GM12864 (cell line): ENCODE measurements at regions not wholly inside any gene's neighbourhood (a gene's known extent, or its start where the extent isn't known, plus 50 kb on each side); places are given as distances from the start of the nearest gene placed in this dataset.

Source experiments
- DNase-seq: peaks from one replicate; pipeline ENCODE4 v3.0.0-alpha.2; 2011; ENCODE audit warnings: low read depth
- H3K4me3 ChIP-seq: 2 replicates; pipeline ENCODE4 v1.5.1; 2011; ENCODE audit warnings: mild to moderate bottlenecking, low read depth, low read length, control low read depth
- TF ChIP-seq, protein P1 (sequence below): IDR thresholded peaks from 2 replicates; pipeline ENCODE4 v1.5.1; 2011; ENCODE audit warnings: low read depth, mild to moderate bottlenecking, moderate library complexity, low read length, control low read depth, inconsistent platforms; ENCODE audit errors: missing control alignments

DNA sequence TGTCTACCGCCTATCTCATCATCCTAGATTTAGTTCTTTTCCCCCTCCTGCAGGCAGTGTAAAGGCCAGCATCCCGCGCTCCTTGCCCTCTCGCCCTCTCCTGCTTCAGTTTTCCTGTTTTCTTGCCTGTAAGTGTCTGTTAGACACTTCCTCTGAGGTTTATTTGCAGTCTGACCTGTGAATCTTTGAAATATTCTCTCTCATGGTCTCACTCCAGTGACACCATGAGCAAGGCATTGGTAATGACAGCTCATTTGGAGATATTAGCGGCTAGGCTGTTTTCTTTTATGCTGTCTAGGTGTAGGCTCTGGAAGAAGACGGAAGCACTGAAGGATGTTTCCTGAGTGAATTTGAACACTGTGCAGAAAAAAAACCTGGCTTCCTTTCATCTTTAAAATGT, 179.6 kb downstream of the KDR start:
- no peak overlapping the region for H3K4me3 ChIP-seq
- DNase-seq: no peak
- TF ChIP-seq, protein P1, sequence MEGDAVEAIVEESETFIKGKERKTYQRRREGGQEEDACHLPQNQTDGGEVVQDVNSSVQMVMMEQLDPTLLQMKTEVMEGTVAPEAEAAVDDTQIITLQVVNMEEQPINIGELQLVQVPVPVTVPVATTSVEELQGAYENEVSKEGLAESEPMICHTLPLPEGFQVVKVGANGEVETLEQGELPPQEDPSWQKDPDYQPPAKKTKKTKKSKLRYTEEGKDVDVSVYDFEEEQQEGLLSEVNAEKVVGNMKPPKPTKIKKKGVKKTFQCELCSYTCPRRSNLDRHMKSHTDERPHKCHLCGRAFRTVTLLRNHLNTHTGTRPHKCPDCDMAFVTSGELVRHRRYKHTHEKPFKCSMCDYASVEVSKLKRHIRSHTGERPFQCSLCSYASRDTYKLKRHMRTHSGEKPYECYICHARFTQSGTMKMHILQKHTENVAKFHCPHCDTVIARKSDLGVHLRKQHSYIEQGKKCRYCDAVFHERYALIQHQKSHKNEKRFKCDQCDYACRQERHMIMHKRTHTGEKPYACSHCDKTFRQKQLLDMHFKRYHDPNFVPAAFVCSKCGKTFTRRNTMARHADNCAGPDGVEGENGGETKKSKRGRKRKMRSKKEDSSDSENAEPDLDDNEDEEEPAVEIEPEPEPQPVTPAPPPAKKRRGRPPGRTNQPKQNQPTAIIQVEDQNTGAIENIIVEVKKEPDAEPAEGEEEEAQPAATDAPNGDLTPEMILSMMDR: peak; percentile 4

DNA sequence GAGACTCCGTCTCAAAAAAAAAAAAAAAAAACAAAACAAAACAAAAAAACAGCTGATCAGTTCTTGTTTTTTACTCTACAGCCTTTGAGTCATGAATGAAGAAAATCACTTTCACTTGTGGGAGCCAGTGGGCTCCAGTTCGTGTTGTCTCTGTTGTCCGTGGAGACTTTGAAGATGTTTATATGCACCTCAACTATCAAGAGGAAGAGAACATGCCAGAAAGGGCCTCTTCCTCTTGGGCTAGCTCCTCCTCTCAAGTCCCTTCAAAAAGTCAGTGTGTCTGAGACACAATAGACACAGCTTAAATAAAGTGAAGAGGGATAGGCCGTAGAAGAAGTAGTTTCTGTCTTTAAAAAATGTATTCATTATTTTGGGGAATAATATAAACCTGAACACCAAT, 182.7 kb downstream of the KDR start:
- DNase-seq: no peak
- TF ChIP-seq, protein P1: no peak
- H3K4me3 ChIP-seq: no peak overlapping the region

DNA sequence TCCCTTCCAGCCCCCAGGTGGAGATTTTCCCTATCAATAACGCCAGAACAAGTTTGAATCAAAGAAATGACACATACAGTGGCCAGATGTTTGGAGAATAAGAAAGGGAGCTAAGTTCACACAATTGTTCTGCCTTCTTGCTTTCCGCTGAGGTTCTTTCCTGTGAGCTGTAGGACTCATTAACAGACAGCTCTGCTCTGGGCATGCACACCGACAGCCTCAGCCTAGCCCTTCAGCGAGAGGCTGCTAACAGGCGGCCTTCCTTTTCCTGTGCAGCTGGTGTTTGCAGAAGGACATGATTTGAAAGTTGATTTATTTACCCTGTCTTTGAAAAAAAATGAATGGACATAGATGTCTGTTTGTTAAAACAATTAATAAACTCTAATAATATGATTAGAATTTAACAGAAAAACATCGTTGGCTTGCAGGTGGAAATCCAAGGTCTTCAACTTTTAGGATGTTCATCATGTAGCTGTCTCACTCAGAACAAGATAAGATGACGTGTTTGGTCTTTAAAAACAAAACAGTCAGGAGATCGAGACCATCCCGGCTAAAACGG, 183.3 kb downstream of the KDR start:
- TF ChIP-seq, protein P1: no peak
- DNase-seq: no peak
- H3K4me3 ChIP-seq: no peak overlapping the region

DNA sequence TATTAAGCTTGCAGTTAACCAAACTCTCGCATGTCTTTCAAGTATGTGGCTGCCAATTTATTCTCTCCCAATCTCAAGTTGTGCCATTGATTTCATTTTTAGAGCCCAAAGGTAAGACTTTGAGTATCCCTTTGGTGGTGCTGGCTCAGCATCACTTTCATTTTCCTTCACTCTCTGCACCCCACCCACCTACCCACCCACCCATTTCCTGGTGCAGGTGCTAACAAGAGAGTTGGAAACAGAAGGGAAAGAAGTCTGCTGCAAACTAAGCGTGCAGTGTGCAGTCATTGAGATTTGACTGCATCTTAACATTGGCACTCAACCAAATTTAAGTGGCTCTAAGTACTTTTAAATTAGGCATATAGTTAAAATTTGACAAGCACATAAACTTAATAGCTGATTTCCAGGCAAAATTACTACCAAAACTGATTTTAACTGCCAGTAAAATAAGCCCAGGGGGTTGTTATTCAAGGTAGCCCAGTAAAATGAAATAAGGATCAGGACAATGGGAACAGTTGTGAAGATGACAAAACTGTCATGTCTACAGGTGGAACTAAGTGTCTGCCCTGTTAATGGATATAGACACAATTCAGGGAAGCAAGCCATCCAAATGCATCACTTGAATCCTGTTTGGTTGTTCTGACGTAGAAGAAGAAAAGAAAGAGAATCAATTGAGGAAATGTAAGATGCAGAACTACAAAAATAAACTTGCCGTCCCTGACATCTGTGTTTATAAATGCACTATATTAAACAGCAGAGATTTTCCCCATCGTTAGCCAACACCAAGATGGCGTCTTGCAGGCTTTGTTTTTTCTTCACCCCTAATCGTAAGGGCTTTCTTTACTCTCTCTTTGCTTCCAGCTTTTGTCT, 184.2 kb downstream of the KDR start:
- DNase-seq: no peak
- TF ChIP-seq, protein P1: no peak
- H3K4me3 ChIP-seq: no peak overlapping the region

DNA sequence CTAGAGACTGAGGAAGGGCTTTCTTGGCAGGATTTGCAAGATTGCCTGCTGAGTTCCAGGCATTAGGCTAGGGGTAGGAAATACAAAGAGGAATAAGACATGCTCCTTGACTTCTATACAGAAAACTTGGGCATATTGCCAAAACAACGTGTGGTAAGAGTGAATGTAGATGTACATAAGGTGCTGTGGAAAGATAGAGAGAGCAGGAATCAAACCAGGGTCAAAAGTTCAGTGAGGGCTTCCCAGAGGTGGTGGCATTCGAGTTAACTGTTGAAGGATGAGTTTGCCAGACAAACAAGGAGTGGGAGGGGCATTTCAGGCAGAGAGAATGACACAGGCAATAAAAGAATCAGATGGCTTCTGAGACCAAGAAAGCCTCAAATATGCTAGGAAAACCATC, 187.9 kb downstream of the KDR start:
- no peak for DNase-seq
- TF ChIP-seq, protein P1: no peak
- H3K4me3 ChIP-seq: no peak overlapping the region

DNA sequence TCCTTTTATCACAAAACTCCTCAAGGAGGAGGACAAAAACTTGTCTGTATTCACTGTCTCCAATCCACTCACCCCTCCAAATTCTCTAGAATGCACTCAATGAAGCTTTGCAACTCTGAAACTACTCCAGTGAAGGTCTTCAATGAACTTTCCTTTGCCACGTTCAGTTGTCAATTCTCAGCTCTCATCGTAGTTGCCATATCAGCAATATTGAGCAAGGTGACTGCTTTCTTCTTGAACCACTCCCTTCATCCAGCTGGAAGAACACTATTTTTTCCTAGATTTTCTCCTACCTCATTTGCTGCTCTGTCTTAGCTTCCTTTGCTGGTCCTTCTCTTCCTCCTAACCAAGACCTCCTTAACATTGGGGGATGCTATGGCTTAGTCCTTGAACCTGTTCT, 191.8 kb downstream of the KDR start:
- TF ChIP-seq, protein P1: no peak
- H3K4me3 ChIP-seq: no peak overlapping the region
- DNase-seq: no peak
